ENCODE measurements at regions not wholly inside any gene's neighbourhood (a gene's known extent, or its start where the extent isn't known, plus 50 kb on each side); places are given as distances from the start of the nearest gene placed in this dataset.

GRCh38 chr11:38272376-38272775 lies 1674.3 kb upstream of the RAG2 start:
- no peak for TF ChIP-seq CTCF (IDR thresholded peaks at IDR 0.05; ENCODE audit: extremely low read depth, low read depth, low read length)
- Histone ChIP-seq H4K20me1 (ENCODE audit: insufficient read depth, low read length) (no peaks in the 10 kb centered on the region), H3K4me1 (ENCODE audit: insufficient read depth, low read length) (no peaks in the 10 kb centered on the region), H3K36me3 (ENCODE audit: insufficient read depth, low read length) (no peaks in the 10 kb centered on the region), H2AFZ (ENCODE audit: low read length) (no peak overlapping the region), H3K27ac (ENCODE audit: low read depth, low read length) (no peak overlapping the region), H3K4me3 (ENCODE audit: insufficient read depth, low read length) (no peak overlapping the region), H3K4me2 (ENCODE audit: insufficient read depth, low read length) (no peak overlapping the region), H3K27me3 (ENCODE audit: insufficient read depth, low read length) (no peaks in the 10 kb centered on the region), H3K9me3 (ENCODE audit: low read depth, low read length) (no peaks in the 10 kb centered on the region), H3K79me2 (ENCODE audit: insufficient read depth, low read length) (no peaks in the 10 kb centered on the region)
- DNase-seq (ENCODE audit: insufficient read length, low spot score, missing footprints) = no peak

GRCh38 chr11:38266691-38267090 lies 1668.7 kb upstream of the RAG2 start:
- Histone ChIP-seq H3K4me3 (ENCODE audit: insufficient read depth, low read length) (no peak overlapping the region), H4K20me1 (ENCODE audit: insufficient read depth, low read length) (no peaks in the 10 kb centered on the region), H3K4me1 (ENCODE audit: insufficient read depth, low read length) (no peaks in the 10 kb centered on the region), H3K9me3 (ENCODE audit: low read depth, low read length) (peaks cover 2% of the 10 kb centered on the region), H3K36me3 (ENCODE audit: insufficient read depth, low read length) (no peaks in the 10 kb centered on the region), H3K79me2 (ENCODE audit: insufficient read depth, low read length) (no peaks in the 10 kb centered on the region), H3K27me3 (ENCODE audit: insufficient read depth, low read length) (no peaks in the 10 kb centered on the region), H2AFZ (ENCODE audit: low read length) (no peak overlapping the region), H3K27ac (ENCODE audit: low read depth, low read length) (no peak overlapping the region), H3K4me2 (ENCODE audit: insufficient read depth, low read length) (no peak overlapping the region)
- TF ChIP-seq CTCF (IDR thresholded peaks at IDR 0.05; ENCODE audit: extremely low read depth, low read depth, low read length) = no peak
- no peak for DNase-seq (ENCODE audit: insufficient read length, low spot score, missing footprints)

DNA sequence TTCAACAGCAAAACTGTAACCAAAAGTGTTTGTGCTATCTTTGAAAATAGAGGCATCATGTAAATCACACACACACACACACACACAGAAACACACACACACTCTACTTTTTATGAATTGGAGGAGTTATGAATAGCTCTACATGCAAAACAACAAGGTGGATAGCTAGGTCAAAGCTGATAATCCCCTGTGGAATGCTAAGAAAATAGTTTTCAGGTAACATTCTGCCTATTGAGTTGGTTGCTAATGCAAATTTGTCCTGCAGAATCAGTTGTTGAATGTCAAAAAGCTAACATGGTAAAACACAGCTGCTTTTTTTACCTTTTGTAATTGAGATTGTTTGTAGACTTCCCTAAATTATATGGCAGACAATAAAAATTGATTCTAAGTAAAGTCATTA lies 1658.4 kb upstream of the RAG2 start:
- Histone ChIP-seq H3K4me1 (ENCODE audit: insufficient read depth, low read length) (no peaks in the 10 kb centered on the region), H4K20me1 (ENCODE audit: insufficient read depth, low read length) (no peaks in the 10 kb centered on the region), H3K27ac (ENCODE audit: low read depth, low read length) (no peak overlapping the region), H3K9me3 (ENCODE audit: low read depth, low read length) (no peaks in the 10 kb centered on the region), H2AFZ (ENCODE audit: low read length) (no peak overlapping the region), H3K4me3 (ENCODE audit: insufficient read depth, low read length) (no peak overlapping the region), H3K4me2 (ENCODE audit: insufficient read depth, low read length) (no peak overlapping the region), H3K27me3 (ENCODE audit: insufficient read depth, low read length) (no peaks in the 10 kb centered on the region), H3K79me2 (ENCODE audit: insufficient read depth, low read length) (no peaks in the 10 kb centered on the region), H3K36me3 (ENCODE audit: insufficient read depth, low read length) (no peaks in the 10 kb centered on the region)
- TF ChIP-seq CTCF (IDR thresholded peaks at IDR 0.05; ENCODE audit: extremely low read depth, low read depth, low read length) = no peak
- DNase-seq (ENCODE audit: insufficient read length, low spot score, missing footprints) = no peak

DNA sequence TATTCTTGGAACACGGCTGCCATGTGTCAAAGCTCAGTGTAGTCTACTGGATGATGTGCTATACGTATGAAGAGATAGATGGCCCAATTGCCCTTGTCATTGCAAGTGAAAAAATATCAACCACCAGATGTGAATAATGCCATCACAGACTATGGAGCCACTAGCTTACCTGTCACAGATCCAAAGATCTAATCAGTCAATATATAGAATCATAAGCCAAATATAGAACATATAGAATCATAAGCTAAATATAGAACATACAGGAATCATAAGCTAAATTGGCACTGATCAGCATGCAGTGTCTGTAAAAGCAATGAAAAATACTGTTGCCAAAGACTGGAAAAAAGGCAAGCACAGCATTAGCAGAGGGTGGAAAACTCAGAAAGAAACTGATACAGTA lies 1656.9 kb upstream of the RAG2 start:
- no peaks in the 10 kb centered on the region for H3K9me3 ChIP-seq (ENCODE audit: low read depth, low read length)
- DNase-seq (ENCODE audit: insufficient read length, low spot score, missing footprints) = no peak
- H3K4me3 ChIP-seq (ENCODE audit: insufficient read depth, low read length) = no peak overlapping the region
- no peak for TF ChIP-seq CTCF (IDR thresholded peaks at IDR 0.05; ENCODE audit: extremely low read depth, low read depth, low read length)
- no peaks in the 10 kb centered on the region for H3K36me3 ChIP-seq (ENCODE audit: insufficient read depth, low read length)
- no peak overlapping the region for H3K4me2 ChIP-seq (ENCODE audit: insufficient read depth, low read length)
- H4K20me1 ChIP-seq (ENCODE audit: insufficient read depth, low read length) = no peaks in the 10 kb centered on the region
- H2AFZ ChIP-seq (ENCODE audit: low read length) = no peak overlapping the region
- H3K27me3 ChIP-seq (ENCODE audit: insufficient read depth, low read length) = no peaks in the 10 kb centered on the region
- H3K27ac ChIP-seq (ENCODE audit: low read depth, low read length) = no peak overlapping the region
- H3K4me1 ChIP-seq (ENCODE audit: insufficient read depth, low read length) = no peaks in the 10 kb centered on the region
- no peaks in the 10 kb centered on the region for H3K79me2 ChIP-seq (ENCODE audit: insufficient read depth, low read length)

All from osteoblast (primary cell).